Loucy (cell line): ENCODE measurements at regions not wholly inside any gene's neighbourhood (a gene's known extent, or its start where the extent isn't known, plus 50 kb on each side); places are given as distances from the start of the nearest gene placed in this dataset.

Source experiments
- H2AFZ ChIP-seq: fragments of 200-600 bp; sonication (generic); 2 replicates; pipeline ENCODE4 v1.6.0; 2016; ENCODE audit warnings: antibody characterized with exemption, mild to moderate bottlenecking, low read length, moderate library complexity
- H3F3A ChIP-seq: fragments of 200-600 bp; 2 replicates; pipeline ENCODE4 v1.6.0; 2016; ENCODE audit warnings: antibody characterized with exemption, low read depth, mild to moderate bottlenecking
- H3K27me3 ChIP-seq: fragments of 200-600 bp; sonication (generic); 2 replicates; pipeline ENCODE4 v1.6.1; 2014; ENCODE audit warnings: low read length, mild to moderate bottlenecking; ENCODE audit not compliant: insufficient read depth, poor library complexity, severe bottlenecking
- H3K36me3 ChIP-seq: fragments of 200-600 bp; sonication (generic); 2 replicates; pipeline ENCODE4 v1.6.1; 2016; ENCODE audit warnings: low read length; ENCODE audit not compliant: insufficient read depth
- H3K4me1 ChIP-seq: fragments of 200-600 bp; sonication (generic); 2 replicates; pipeline ENCODE4 v1.5.1; 2014; ENCODE audit warnings: low read length, mild to moderate bottlenecking; ENCODE audit not compliant: insufficient read depth, poor library complexity, severe bottlenecking
- H3K4me2 ChIP-seq: fragments of 200-600 bp; sonication (generic); 2 replicates; pipeline ENCODE4 v1.6.0; 2014; ENCODE audit warnings: antibody characterized with exemption, low read length, low read depth, mild to moderate bottlenecking; ENCODE audit not compliant: poor library complexity, severe bottlenecking
- H3K4me3 ChIP-seq: fragments of 200-600 bp; sonication (generic); 2 replicates; pipeline ENCODE4 v1.5.1; 2014; ENCODE audit warnings: low read length, mild to moderate bottlenecking, mixed read lengths; ENCODE audit not compliant: poor library complexity, severe bottlenecking
- H3K79me2 ChIP-seq: fragments of 200-600 bp; sonication (generic); 2 replicates; pipeline ENCODE4 v1.6.1; 2014; ENCODE audit warnings: low read length; ENCODE audit not compliant: insufficient read depth
- H3K9ac ChIP-seq: fragments of 200-600 bp; sonication (generic); 2 replicates; pipeline ENCODE4 v1.6.0; 2014; ENCODE audit warnings: mild to moderate bottlenecking, low read depth, low read length, moderate library complexity; ENCODE audit not compliant: poor library complexity, severe bottlenecking
- H3K9me2 ChIP-seq: fragments of 200-600 bp; sonication (generic); replicated peaks from 2 replicates; pipeline ENCODE4 v1.6.1; 2016; ENCODE audit warnings: low read depth, low read length, mixed read lengths
- H3K9me3 ChIP-seq: fragments of 200-600 bp; sonication (generic); 2 replicates; pipeline ENCODE4 v1.6.1; 2014; ENCODE audit warnings: mild to moderate bottlenecking, antibody characterized with exemption, low read length, low read depth; ENCODE audit not compliant: insufficient read depth
- H4K20me1 ChIP-seq: fragments of 200-600 bp; sonication (generic); 2 replicates; pipeline ENCODE4 v1.6.0; 2014; ENCODE audit warnings: antibody characterized with exemption, low read length, mild to moderate bottlenecking; ENCODE audit not compliant: insufficient read depth, poor library complexity, severe bottlenecking
- CTCF ChIP-seq: fragments of 200-600 bp; sonication (generic); conservative IDR thresholded peaks from 2 replicates; pipeline ENCODE4 v1.5.1; 2014; ENCODE audit warnings: mild to moderate bottlenecking, antibody characterized with exemption, low read length
- EZH2phosphoT487 ChIP-seq: fragments of 200-600 bp; IDR thresholded peaks from 2 replicates; pipeline ENCODE4 v1.6.1; 2018; ENCODE audit warnings: antibody characterized with exemption, mild to moderate bottlenecking, moderate library complexity, borderline replicate concordance

DNA sequence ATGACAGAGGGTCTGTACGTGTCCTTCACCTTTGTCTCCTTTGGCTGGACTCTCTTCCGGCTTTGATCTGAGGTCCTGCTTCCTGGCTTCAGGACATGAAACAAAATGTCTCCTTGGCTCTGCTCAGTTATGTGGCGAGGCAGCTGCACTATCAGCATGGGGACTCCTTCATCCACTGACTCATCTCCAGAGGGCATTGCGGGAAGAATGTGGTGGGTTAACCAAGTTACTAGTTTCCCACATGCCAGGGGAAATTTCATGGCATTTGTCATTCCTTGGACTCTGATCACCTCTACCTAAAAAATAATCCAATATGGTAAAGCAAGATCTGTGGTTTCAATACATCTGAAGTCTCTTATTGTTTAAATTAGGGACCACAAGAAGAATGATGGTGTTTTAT, 259.7 kb downstream of the MED10 start:
- Histone ChIP-seq H3F3A (no peaks in the 10 kb centered on the region), H3K36me3 (no peaks in the 10 kb centered on the region), H4K20me1 (no peaks in the 10 kb centered on the region), H3K9me2 (no peaks in the 10 kb centered on the region), H3K9me3 (peaks cover 3% of the 10 kb centered on the region; the same call in 1 of the 2 replicates), H3K9ac (no peak overlapping the region), H2AFZ (no peak overlapping the region), H3K4me3 (no peak overlapping the region), H3K4me2 (no peak overlapping the region), H3K4me1 (no peaks in the 10 kb centered on the region), H3K27me3 (no peaks in the 10 kb centered on the region), H3K79me2 (no peaks in the 10 kb centered on the region)
- TF ChIP-seq CTCF, result no peak

DNA sequence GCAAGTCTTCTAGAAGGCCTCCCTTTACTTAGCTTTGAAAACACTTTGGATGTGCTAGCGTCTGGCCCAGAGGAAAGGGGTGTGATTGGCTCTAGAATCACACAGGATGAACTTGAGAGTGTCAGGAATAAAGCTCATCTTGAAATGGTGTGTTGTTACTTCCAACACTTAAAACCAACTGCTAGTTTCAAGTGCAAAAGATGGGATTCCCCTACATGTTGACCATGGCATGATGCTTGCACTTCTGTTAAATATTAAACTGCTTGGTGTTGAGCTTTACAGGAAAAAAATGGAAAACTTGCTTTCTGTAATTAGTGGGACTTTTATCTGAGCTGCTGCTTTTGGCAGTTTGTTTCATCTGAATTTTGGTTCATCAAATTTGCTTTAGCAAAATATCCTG, 261.1 kb downstream of the MED10 start:
- H3K4me2 ChIP-seq, result no peak overlapping the region
- H3K79me2 ChIP-seq, result no peaks in the 10 kb centered on the region
- TF ChIP-seq EZH2phosphoT487, result no peak
- no peak for TF ChIP-seq CTCF
- no peak overlapping the region for H2AFZ ChIP-seq
- no peaks in the 10 kb centered on the region for H3K4me1 ChIP-seq
- no peaks in the 10 kb centered on the region for H3K36me3 ChIP-seq
- H3K27me3 ChIP-seq, result no peaks in the 10 kb centered on the region
- no peak overlapping the region for H3K4me3 ChIP-seq
- peaks cover 3% of the 10 kb centered on the region; the same call in 1 of the 2 replicates for H3K9me3 ChIP-seq
- H3K9ac ChIP-seq, result no peak overlapping the region
- no peaks in the 10 kb centered on the region for H3K9me2 ChIP-seq
- no peaks in the 10 kb centered on the region for H4K20me1 ChIP-seq
- H3F3A ChIP-seq, result no peaks in the 10 kb centered on the region

GRCh38 chr5:6115852-6116251, 262.5 kb downstream of the MED10 start:
- Histone ChIP-seq H3K9me2 (no peaks in the 10 kb centered on the region), H2AFZ (no peak overlapping the region), H3K36me3 (no peaks in the 10 kb centered on the region), H3K79me2 (no peaks in the 10 kb centered on the region), H3K9me3 (peaks cover 3% of the 10 kb centered on the region; the same call in 1 of the 2 replicates), H4K20me1 (no peaks in the 10 kb centered on the region), H3K4me1 (no peaks in the 10 kb centered on the region), H3K4me3 (no peak overlapping the region), H3F3A (no peaks in the 10 kb centered on the region), H3K27me3 (no peaks in the 10 kb centered on the region), H3K9ac (no peak overlapping the region), H3K4me2 (no peak overlapping the region)
- TF ChIP-seq CTCF (no peak), EZH2phosphoT487 (no peak)
